ENCODE measurements at regions not wholly inside any gene's neighbourhood (a gene's known extent, or its start where the extent isn't known, plus 50 kb on each side); places are given as distances from the start of the nearest gene placed in this dataset.

- DNase-seq (no peak), ATAC-seq (no peak)
- Histone ChIP-seq H3K9me3 (no peaks in the 10 kb centered on the region), H3K4me3 (no peak overlapping the region), H3K4me1 (no peaks in the 10 kb centered on the region), H3K36me3 (no peaks in the 10 kb centered on the region), H3K27ac (no peak overlapping the region), H3K27me3 (no peaks in the 10 kb centered on the region)
- intact Hi-C loops (cut with DNase I): no loop called here
- WGBS, 4 donors: 83 to 87% (median 85%) methylated on average over 8 of the region's 8 CpGs
- TF ChIP-seq CTCF (IDR thresholded peaks at IDR 0.05) (no peak), POLR2A (IDR thresholded peaks at IDR 0.05) (no peak)
These were observed 339.8 kb upstream of the ARRDC3 start for GRCh38 chr5:91722736-91723467.

- H3K36me3 ChIP-seq: no peaks in the 10 kb centered on the region
- no peak overlapping the region for H3K27ac ChIP-seq
- no peak for DNase-seq
- peaks cover 0 to 5% (median 0%) of the 10 kb centered on the region in 12 donors for H3K9me3 ChIP-seq
- no peaks in the 10 kb centered on the region for H3K4me1 ChIP-seq
- no peaks in the 10 kb centered on the region for H3K27me3 ChIP-seq
- ATAC-seq: no peak
- intact Hi-C loops (cut with DNase I): no loop called here
- TF ChIP-seq POLR2A (IDR thresholded peaks at IDR 0.05) (no peak), CTCF (IDR thresholded peaks at IDR 0.05) (no peak)
- no peak overlapping the region for H3K4me3 ChIP-seq
These were observed 329.6 kb upstream of the ARRDC3 start for GRCh38 chr5:91712718-91713117.

- DNase-seq (no peak), ATAC-seq (no peak)
- whole genome bisulfite sequencing, 4 donors: 53 to 57% (median 55%) methylated on average over 1 of the region's 1 CpG
- intact Hi-C loops (cut with DNase I): no loop called here
- H3K27me3 ChIP-seq: no peaks in the 10 kb centered on the region
- H3K4me3 ChIP-seq: no peak overlapping the region
- no peak for TF ChIP-seq CTCF (IDR thresholded peaks at IDR 0.05)
- TF ChIP-seq POLR2A (IDR thresholded peaks at IDR 0.05): no peak
- no peak overlapping the region for H3K27ac ChIP-seq
- no peaks in the 10 kb centered on the region for H3K4me1 ChIP-seq
- no peaks in the 10 kb centered on the region for H3K36me3 ChIP-seq
- no peaks in the 10 kb centered on the region for H3K9me3 ChIP-seq
These were observed 324.4 kb upstream of the ARRDC3 start for GRCh38 chr5:91707521-91707841.

- Histone ChIP-seq H3K27me3 (no peaks in the 10 kb centered on the region), H3K4me3 (no peak overlapping the region), H3K36me3 (no peaks in the 10 kb centered on the region), H3K9me3 (no peaks in the 10 kb centered on the region), H3K27ac (no peak overlapping the region), H3K4me1 (no peaks in the 10 kb centered on the region)
- no peak for TF ChIP-seq POLR2A (IDR thresholded peaks at IDR 0.05)
- TF ChIP-seq CTCF (IDR thresholded peaks at IDR 0.05): no peak
- DNase-seq (no peak), ATAC-seq (no peak)
- WGBS, 4 donors: 15 to 28% (median 18%) methylated on average over 1 of the region's 1 CpG
- intact Hi-C loops (cut with DNase I): no loop called here
These were observed 323.8 kb upstream of the ARRDC3 start for GRCh38 chr5:91706785-91707520.

Data from heart left ventricle (tissue), 16 donors.